Hepatocyte (in vitro differentiated cells): ENCODE measurements at regions not wholly inside any gene's neighbourhood (a gene's known extent, or its start where the extent isn't known, plus 50 kb on each side); places are given as distances from the start of the nearest gene placed in this dataset.

Experiments used
- DNase-seq: peaks from one replicate; pipeline ENCODE4 v3.0.0-alpha.2; 2016; ENCODE audit warnings: low spot score
- H2AFZ ChIP-seq: fragments of 200-600 bp; sonication (generic); 2 replicates; pipeline ENCODE4 v1.6.0; 2016; ENCODE audit warnings: antibody characterized with exemption, mild to moderate bottlenecking
- H3K27ac ChIP-seq: fragments of 200-600 bp; sonication (generic); 2 replicates; pipeline ENCODE4 v1.5.1; 2016; ENCODE audit warnings: mild to moderate bottlenecking
- H3K27me3 ChIP-seq: fragments of 200-600 bp; sonication (generic); 2 replicates; pipeline ENCODE4 v1.6.1; 2016
- H3K36me3 ChIP-seq: fragments of 200-600 bp; sonication (generic); replicated peaks from 2 replicates; pipeline ENCODE4 v1.5.1; 2016; ENCODE audit warnings: low read depth; ENCODE audit not compliant: insufficient read depth
- H3K4me1 ChIP-seq: fragments of 200-600 bp; sonication (generic); 2 replicates; pipeline ENCODE4 v1.5.1; 2016; ENCODE audit warnings: mild to moderate bottlenecking, moderate library complexity; ENCODE audit not compliant: insufficient read depth
- H3K4me2 ChIP-seq: fragments of 200-600 bp; sonication (generic); 2 replicates; pipeline ENCODE4 v1.6.0; 2016
- H3K4me3 ChIP-seq: fragments of 200-600 bp; sonication (generic); 2 replicates; pipeline ENCODE4 v1.5.1; 2016; ENCODE audit warnings: mild to moderate bottlenecking
- H3K79me2 ChIP-seq: fragments of 200-600 bp; sonication (generic); 2 replicates; pipeline ENCODE4 v1.6.0; 2017; ENCODE audit warnings: mild to moderate bottlenecking
- H3K9me2 ChIP-seq: fragments of 200-600 bp; sonication (generic); replicated peaks from 2 replicates; pipeline ENCODE4 v1.6.0; 2017; ENCODE audit warnings: mild to moderate bottlenecking; ENCODE audit not compliant: insufficient read depth
- H3K9me3 ChIP-seq: fragments of 200-600 bp; sonication (generic); 2 replicates; pipeline ENCODE4 v1.5.1; 2016; ENCODE audit warnings: low read depth, mild to moderate bottlenecking
- H4K20me1 ChIP-seq: fragments of 200-600 bp; sonication (generic); 2 replicates; pipeline ENCODE4 v1.6.0; 2016; ENCODE audit warnings: mild to moderate bottlenecking; ENCODE audit not compliant: insufficient read depth, poor library complexity, severe bottlenecking
- CTCF ChIP-seq: fragments of 200-600 bp; sonication (generic); IDR thresholded peaks from 2 replicates; pipeline ENCODE4 v1.5.1; 2016; ENCODE audit warnings: antibody characterized with exemption, mild to moderate bottlenecking; ENCODE audit not compliant: poor library complexity
- EZH2 ChIP-seq: fragments of 200-600 bp; sonication (generic); IDR thresholded peaks from 2 replicates; pipeline ENCODE4 v1.6.1; 2016; ENCODE audit warnings: antibody characterized with exemption, mild to moderate bottlenecking, borderline replicate concordance
- EZH2phosphoT487 ChIP-seq: fragments of 200-600 bp; sonication (generic); IDR thresholded peaks from one replicate; pipeline ENCODE4 v1.6.1; 2018; ENCODE audit warnings: antibody characterized with exemption, mild to moderate bottlenecking, low read depth, moderate library complexity; ENCODE audit not compliant: unreplicated experiment, severe bottlenecking
- WGBS: methylation state at CpG from one replicate; pipeline ENCODE4 v1.1.6; 2016; ENCODE audit warnings: low lambda C conversion rate; ENCODE audit errors: missing lambda C conversion rate; 5-methylcytosine and 5-hydroxymethylcytosine counted together

- WGBS, result 76% methylated on average over 1 of the region's 1 CpG
- no peak overlapping the region for H2AFZ ChIP-seq
- no peak overlapping the region for H3K27ac ChIP-seq
- H3K27me3 ChIP-seq, result no peaks in the 10 kb centered on the region
- no peak for TF ChIP-seq EZH2phosphoT487
- TF ChIP-seq CTCF, result no peak
- no peak for TF ChIP-seq EZH2
- no peaks in the 10 kb centered on the region for H3K4me1 ChIP-seq
- no peaks in the 10 kb centered on the region for H3K9me3 ChIP-seq
- no peak overlapping the region for H3K4me3 ChIP-seq
- H3K36me3 ChIP-seq, result no peaks in the 10 kb centered on the region
- H3K4me2 ChIP-seq, result no peak overlapping the region
- no peaks in the 10 kb centered on the region for H4K20me1 ChIP-seq
- H3K9me2 ChIP-seq, result no peaks in the 10 kb centered on the region
- no peaks in the 10 kb centered on the region for H3K79me2 ChIP-seq
- no peak for DNase-seq
These were observed 205.9 kb downstream of the MAP2K6 start for GRCh38 chr17:69620363-69620762.

- Histone ChIP-seq H3K9me3 (no peaks in the 10 kb centered on the region), H3K27me3 (no peaks in the 10 kb centered on the region), H3K27ac (no peak overlapping the region), H3K4me1 (no peaks in the 10 kb centered on the region), H4K20me1 (no peaks in the 10 kb centered on the region), H3K4me3 (no peak overlapping the region), H3K4me2 (no peak overlapping the region), H3K36me3 (no peaks in the 10 kb centered on the region), H3K79me2 (no peaks in the 10 kb centered on the region), H2AFZ (no peak overlapping the region), H3K9me2 (no peaks in the 10 kb centered on the region)
- TF ChIP-seq CTCF (no peak), EZH2phosphoT487 (no peak), EZH2 (no peak)
- DNase-seq, result no peak
- 72% methylated on average over 2 of the region's 2 CpGs for WGBS
These were observed 211.0 kb downstream of the MAP2K6 start for GRCh38 chr17:69625474-69625873.

GRCh38 chr17:69630056-69630635 lies 215.6 kb downstream of the MAP2K6 start:
- no peaks in the 10 kb centered on the region for H3K27me3 ChIP-seq
- no peaks in the 10 kb centered on the region for H3K4me1 ChIP-seq
- no peak overlapping the region for H3K4me3 ChIP-seq
- H2AFZ ChIP-seq, result no peak overlapping the region
- no peaks in the 10 kb centered on the region for H3K79me2 ChIP-seq
- H3K9me2 ChIP-seq, result no peaks in the 10 kb centered on the region
- H4K20me1 ChIP-seq, result no peaks in the 10 kb centered on the region
- no peak overlapping the region for H3K27ac ChIP-seq
- DNase-seq, result no peak
- no peaks in the 10 kb centered on the region for H3K36me3 ChIP-seq
- no peaks in the 10 kb centered on the region for H3K9me3 ChIP-seq
- 70% methylated on average over 1 of the region's 1 CpG for WGBS
- no peak overlapping the region for H3K4me2 ChIP-seq
- no peak for TF ChIP-seq CTCF
- TF ChIP-seq EZH2phosphoT487, result no peak
- no peak for TF ChIP-seq EZH2

- no peak overlapping the region for H3K4me2 ChIP-seq
- no peaks in the 10 kb centered on the region for H3K27me3 ChIP-seq
- DNase-seq, result no peak
- no peak overlapping the region for H2AFZ ChIP-seq
- H3K9me3 ChIP-seq, result no peaks in the 10 kb centered on the region
- H3K4me3 ChIP-seq, result no peak overlapping the region
- H3K4me1 ChIP-seq, result no peaks in the 10 kb centered on the region
- TF ChIP-seq EZH2, result no peak
- TF ChIP-seq CTCF, result no peak
- TF ChIP-seq EZH2phosphoT487, result no peak
- WGBS, result 67% methylated on average over 1 of the region's 1 CpG
- no peaks in the 10 kb centered on the region for H3K36me3 ChIP-seq
- H3K79me2 ChIP-seq, result no peaks in the 10 kb centered on the region
- no peaks in the 10 kb centered on the region for H4K20me1 ChIP-seq
- H3K27ac ChIP-seq, result no peak overlapping the region
- H3K9me2 ChIP-seq, result no peaks in the 10 kb centered on the region
These were observed 220.3 kb downstream of the MAP2K6 start for GRCh38 chr17:69634844-69635243.
